ENCODE measurements at regions not wholly inside any gene's neighbourhood (a gene's known extent, or its start where the extent isn't known, plus 50 kb on each side); places are given as distances from the start of the nearest gene placed in this dataset.

- Histone ChIP-seq H3K9ac (ENCODE audit: low read depth in 1 of 3, low read length in 3 of 3) (no peak overlapping the region), H3K4me3 (ENCODE audit: low read length in 3 of 3) (no peak overlapping the region), H3K27me3 (ENCODE audit: control insufficient read depth in 3 of 3, insufficient read depth in 3 of 3, low read length in 3 of 3) (no peaks in the 10 kb centered on the region), H3K9me3 (ENCODE audit: control insufficient read depth in 3 of 3, low read length in 3 of 3) (no peaks in the 10 kb centered on the region), H3K27ac (ENCODE audit: low read depth, low read length) (no peak overlapping the region), H3K36me3 (ENCODE audit: control insufficient read depth in 3 of 3, insufficient read depth in 3 of 3, low read length in 3 of 3) (no peaks in the 10 kb centered on the region), H3K4me1 (ENCODE audit: control insufficient read depth in 3 of 3, insufficient read depth in 3 of 3, low read length in 3 of 3) (no peaks in the 10 kb centered on the region)
Observed at GRCh38 chr12:74185360-74185759, 352.3 kb upstream of the ATXN7L3B start.

GRCh38 chr12:74193191-74193590 lies 344.4 kb upstream of the ATXN7L3B start:
- no peaks in the 10 kb centered on the region for H3K36me3 ChIP-seq (ENCODE audit: control insufficient read depth in 3 of 3, insufficient read depth in 3 of 3, low read length in 3 of 3)
- no peak overlapping the region for H3K4me3 ChIP-seq (ENCODE audit: low read length in 3 of 3)
- no peaks in the 10 kb centered on the region for H3K27me3 ChIP-seq (ENCODE audit: control insufficient read depth in 3 of 3, insufficient read depth in 3 of 3, low read length in 3 of 3)
- H3K9me3 ChIP-seq (ENCODE audit: control insufficient read depth in 3 of 3, low read length in 3 of 3): no peaks in the 10 kb centered on the region
- H3K9ac ChIP-seq (ENCODE audit: low read depth in 1 of 3, low read length in 3 of 3): no peak overlapping the region
- H3K4me1 ChIP-seq (ENCODE audit: control insufficient read depth in 3 of 3, insufficient read depth in 3 of 3, low read length in 3 of 3): no peaks in the 10 kb centered on the region
- no peak overlapping the region for H3K27ac ChIP-seq (ENCODE audit: low read depth, low read length)

- H3K4me3 ChIP-seq (ENCODE audit: low read length in 3 of 3): no peak overlapping the region
- no peak overlapping the region for H3K9ac ChIP-seq (ENCODE audit: low read depth in 1 of 3, low read length in 3 of 3)
- no peaks in the 10 kb centered on the region for H3K36me3 ChIP-seq (ENCODE audit: control insufficient read depth in 3 of 3, insufficient read depth in 3 of 3, low read length in 3 of 3)
- no peaks in the 10 kb centered on the region for H3K27me3 ChIP-seq (ENCODE audit: control insufficient read depth in 3 of 3, insufficient read depth in 3 of 3, low read length in 3 of 3)
- H3K4me1 ChIP-seq (ENCODE audit: control insufficient read depth in 3 of 3, insufficient read depth in 3 of 3, low read length in 3 of 3): no peaks in the 10 kb centered on the region
- no peak overlapping the region for H3K27ac ChIP-seq (ENCODE audit: low read depth, low read length)
- no peaks in the 10 kb centered on the region for H3K9me3 ChIP-seq (ENCODE audit: control insufficient read depth in 3 of 3, low read length in 3 of 3)
Observed at GRCh38 chr12:74204236-74204635, 333.4 kb upstream of the ATXN7L3B start.

- H3K9me3 ChIP-seq (ENCODE audit: control insufficient read depth in 3 of 3, low read length in 3 of 3): no peaks in the 10 kb centered on the region
- no peak overlapping the region for H3K27ac ChIP-seq (ENCODE audit: low read depth, low read length)
- H3K4me3 ChIP-seq (ENCODE audit: low read length in 3 of 3): no peak overlapping the region
- no peaks in the 10 kb centered on the region for H3K36me3 ChIP-seq (ENCODE audit: control insufficient read depth in 3 of 3, insufficient read depth in 3 of 3, low read length in 3 of 3)
- no peaks in the 10 kb centered on the region for H3K4me1 ChIP-seq (ENCODE audit: control insufficient read depth in 3 of 3, insufficient read depth in 3 of 3, low read length in 3 of 3)
- no peak overlapping the region for H3K9ac ChIP-seq (ENCODE audit: low read depth in 1 of 3, low read length in 3 of 3)
- H3K27me3 ChIP-seq (ENCODE audit: control insufficient read depth in 3 of 3, insufficient read depth in 3 of 3, low read length in 3 of 3): no peaks in the 10 kb centered on the region
Observed at GRCh38 chr12:74227846-74228545, 309.6 kb upstream of the ATXN7L3B start.

GRCh38 chr12:74229671-74230070 lies 308.0 kb upstream of the ATXN7L3B start:
- Histone ChIP-seq H3K27me3 (ENCODE audit: control insufficient read depth in 3 of 3, insufficient read depth in 3 of 3, low read length in 3 of 3) (no peaks in the 10 kb centered on the region), H3K9me3 (ENCODE audit: control insufficient read depth in 3 of 3, low read length in 3 of 3) (no peaks in the 10 kb centered on the region), H3K4me1 (ENCODE audit: control insufficient read depth in 3 of 3, insufficient read depth in 3 of 3, low read length in 3 of 3) (no peaks in the 10 kb centered on the region), H3K36me3 (ENCODE audit: control insufficient read depth in 3 of 3, insufficient read depth in 3 of 3, low read length in 3 of 3) (no peaks in the 10 kb centered on the region), H3K9ac (ENCODE audit: low read depth in 1 of 3, low read length in 3 of 3) (no peak overlapping the region), H3K27ac (ENCODE audit: low read depth, low read length) (no peak overlapping the region), H3K4me3 (ENCODE audit: low read length in 3 of 3) (no peak overlapping the region)

GRCh38 chr12:74235342-74235741 lies 302.3 kb upstream of the ATXN7L3B start:
- peaks cover 0 to 2% (median 0%) of the 10 kb centered on the region in 3 donors for H3K9me3 ChIP-seq (ENCODE audit: control insufficient read depth in 3 of 3, low read length in 3 of 3)
- no peaks in the 10 kb centered on the region for H3K4me1 ChIP-seq (ENCODE audit: control insufficient read depth in 3 of 3, insufficient read depth in 3 of 3, low read length in 3 of 3)
- H3K27ac ChIP-seq (ENCODE audit: low read depth, low read length): no peak overlapping the region
- H3K36me3 ChIP-seq (ENCODE audit: control insufficient read depth in 3 of 3, insufficient read depth in 3 of 3, low read length in 3 of 3): no peaks in the 10 kb centered on the region
- no peak overlapping the region for H3K9ac ChIP-seq (ENCODE audit: low read depth in 1 of 3, low read length in 3 of 3)
- no peaks in the 10 kb centered on the region for H3K27me3 ChIP-seq (ENCODE audit: control insufficient read depth in 3 of 3, insufficient read depth in 3 of 3, low read length in 3 of 3)
- no peak overlapping the region for H3K4me3 ChIP-seq (ENCODE audit: low read length in 3 of 3)

- H3K27me3 ChIP-seq (ENCODE audit: control insufficient read depth in 3 of 3, insufficient read depth in 3 of 3, low read length in 3 of 3): no peaks in the 10 kb centered on the region
- H3K27ac ChIP-seq (ENCODE audit: low read depth, low read length): no peak overlapping the region
- H3K4me3 ChIP-seq (ENCODE audit: low read length in 3 of 3): no peak overlapping the region
- peaks cover 0 to 2% (median 0%) of the 10 kb centered on the region in 3 donors for H3K9me3 ChIP-seq (ENCODE audit: control insufficient read depth in 3 of 3, low read length in 3 of 3)
- no peaks in the 10 kb centered on the region for H3K36me3 ChIP-seq (ENCODE audit: control insufficient read depth in 3 of 3, insufficient read depth in 3 of 3, low read length in 3 of 3)
- H3K4me1 ChIP-seq (ENCODE audit: control insufficient read depth in 3 of 3, insufficient read depth in 3 of 3, low read length in 3 of 3): no peaks in the 10 kb centered on the region
- no peak overlapping the region for H3K9ac ChIP-seq (ENCODE audit: low read depth in 1 of 3, low read length in 3 of 3)
Observed at GRCh38 chr12:74241341-74241740, 296.3 kb upstream of the ATXN7L3B start.

- no peaks in the 10 kb centered on the region for H3K36me3 ChIP-seq (ENCODE audit: control insufficient read depth in 3 of 3, insufficient read depth in 3 of 3, low read length in 3 of 3)
- no peak overlapping the region for H3K4me3 ChIP-seq (ENCODE audit: low read length in 3 of 3)
- no peaks in the 10 kb centered on the region for H3K27me3 ChIP-seq (ENCODE audit: control insufficient read depth in 3 of 3, insufficient read depth in 3 of 3, low read length in 3 of 3)
- no peaks in the 10 kb centered on the region for H3K9me3 ChIP-seq (ENCODE audit: control insufficient read depth in 3 of 3, low read length in 3 of 3)
- no peaks in the 10 kb centered on the region for H3K4me1 ChIP-seq (ENCODE audit: control insufficient read depth in 3 of 3, insufficient read depth in 3 of 3, low read length in 3 of 3)
- H3K27ac ChIP-seq (ENCODE audit: low read depth, low read length): no peak overlapping the region
- H3K9ac ChIP-seq (ENCODE audit: low read depth in 1 of 3, low read length in 3 of 3): no peak overlapping the region
Observed at GRCh38 chr12:74242088-74242487, 295.5 kb upstream of the ATXN7L3B start.

- no peaks in the 10 kb centered on the region for H3K9me3 ChIP-seq (ENCODE audit: control insufficient read depth in 3 of 3, low read length in 3 of 3)
- no peak overlapping the region for H3K9ac ChIP-seq (ENCODE audit: low read depth in 1 of 3, low read length in 3 of 3)
- no peaks in the 10 kb centered on the region for H3K27me3 ChIP-seq (ENCODE audit: control insufficient read depth in 3 of 3, insufficient read depth in 3 of 3, low read length in 3 of 3)
- no peaks in the 10 kb centered on the region for H3K4me1 ChIP-seq (ENCODE audit: control insufficient read depth in 3 of 3, insufficient read depth in 3 of 3, low read length in 3 of 3)
- no peak overlapping the region for H3K4me3 ChIP-seq (ENCODE audit: low read length in 3 of 3)
- H3K36me3 ChIP-seq (ENCODE audit: control insufficient read depth in 3 of 3, insufficient read depth in 3 of 3, low read length in 3 of 3): no peaks in the 10 kb centered on the region
- no peak overlapping the region for H3K27ac ChIP-seq (ENCODE audit: low read depth, low read length)
Observed at GRCh38 chr12:74245458-74245857, 292.2 kb upstream of the ATXN7L3B start.

GRCh38 chr12:74250891-74251290 lies 286.7 kb upstream of the ATXN7L3B start:
- H3K9ac ChIP-seq (ENCODE audit: low read depth in 1 of 3, low read length in 3 of 3): no peak overlapping the region
- no peaks in the 10 kb centered on the region for H3K4me1 ChIP-seq (ENCODE audit: control insufficient read depth in 3 of 3, insufficient read depth in 3 of 3, low read length in 3 of 3)
- no peaks in the 10 kb centered on the region for H3K27me3 ChIP-seq (ENCODE audit: control insufficient read depth in 3 of 3, insufficient read depth in 3 of 3, low read length in 3 of 3)
- no peak overlapping the region for H3K4me3 ChIP-seq (ENCODE audit: low read length in 3 of 3)
- H3K27ac ChIP-seq (ENCODE audit: low read depth, low read length): no peak overlapping the region
- H3K9me3 ChIP-seq (ENCODE audit: control insufficient read depth in 3 of 3, low read length in 3 of 3): no peaks in the 10 kb centered on the region
- H3K36me3 ChIP-seq (ENCODE audit: control insufficient read depth in 3 of 3, insufficient read depth in 3 of 3, low read length in 3 of 3): no peaks in the 10 kb centered on the region

All from skeletal muscle tissue (tissue), 3 donors.